ENCODE measurements at regions not wholly inside any gene's neighbourhood (a gene's known extent, or its start where the extent isn't known, plus 50 kb on each side); places are given as distances from the start of the nearest gene placed in this dataset.

DNA sequence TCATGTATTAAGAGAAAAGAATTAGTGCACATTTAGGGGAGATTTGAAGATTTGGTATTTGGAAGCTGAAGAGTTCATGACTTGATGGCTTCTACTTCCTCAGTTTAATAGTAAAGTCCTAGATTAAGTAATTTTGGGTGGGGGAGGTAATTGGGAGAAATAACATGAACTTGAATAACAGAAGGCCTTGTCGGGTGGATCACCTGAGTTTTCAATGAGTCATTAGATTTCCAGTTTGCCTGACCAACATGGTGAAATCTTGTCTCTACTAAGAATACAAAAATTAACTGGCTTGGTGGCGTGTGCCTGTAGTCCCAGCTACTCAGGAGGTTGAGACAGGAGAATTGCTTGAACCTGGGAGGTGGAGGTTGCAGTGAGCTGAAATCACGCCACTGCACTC lies 181.0 kb downstream of the GJA1 start (continued):
- TF ChIP-seq, protein P1, sequence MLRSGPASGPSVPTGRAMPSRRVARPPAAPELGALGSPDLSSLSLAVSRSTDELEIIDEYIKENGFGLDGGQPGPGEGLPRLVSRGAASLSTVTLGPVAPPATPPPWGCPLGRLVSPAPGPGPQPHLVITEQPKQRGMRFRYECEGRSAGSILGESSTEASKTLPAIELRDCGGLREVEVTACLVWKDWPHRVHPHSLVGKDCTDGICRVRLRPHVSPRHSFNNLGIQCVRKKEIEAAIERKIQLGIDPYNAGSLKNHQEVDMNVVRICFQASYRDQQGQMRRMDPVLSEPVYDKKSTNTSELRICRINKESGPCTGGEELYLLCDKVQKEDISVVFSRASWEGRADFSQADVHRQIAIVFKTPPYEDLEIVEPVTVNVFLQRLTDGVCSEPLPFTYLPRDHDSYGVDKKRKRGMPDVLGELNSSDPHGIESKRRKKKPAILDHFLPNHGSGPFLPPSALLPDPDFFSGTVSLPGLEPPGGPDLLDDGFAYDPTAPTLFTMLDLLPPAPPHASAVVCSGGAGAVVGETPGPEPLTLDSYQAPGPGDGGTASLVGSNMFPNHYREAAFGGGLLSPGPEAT (IDR thresholded peaks at IDR 0.05; ENCODE audit: low read depth) = no peak
- TF ChIP-seq BACH1 (IDR thresholded peaks at IDR 0.05; ENCODE audit: borderline replicate concordance) (no peak), ZNF384 (IDR thresholded peaks at IDR 0.05; ENCODE audit: borderline replicate concordance, low read depth, low read length) (no peak), MEF2B (IDR thresholded peaks at IDR 0.05; ENCODE audit: partially characterized antibody, poor library complexity, severe bottlenecking) (no peak), BCL11A (IDR thresholded peaks at IDR 0.05; ENCODE audit: low read depth, low read length) (no peak)

DNA sequence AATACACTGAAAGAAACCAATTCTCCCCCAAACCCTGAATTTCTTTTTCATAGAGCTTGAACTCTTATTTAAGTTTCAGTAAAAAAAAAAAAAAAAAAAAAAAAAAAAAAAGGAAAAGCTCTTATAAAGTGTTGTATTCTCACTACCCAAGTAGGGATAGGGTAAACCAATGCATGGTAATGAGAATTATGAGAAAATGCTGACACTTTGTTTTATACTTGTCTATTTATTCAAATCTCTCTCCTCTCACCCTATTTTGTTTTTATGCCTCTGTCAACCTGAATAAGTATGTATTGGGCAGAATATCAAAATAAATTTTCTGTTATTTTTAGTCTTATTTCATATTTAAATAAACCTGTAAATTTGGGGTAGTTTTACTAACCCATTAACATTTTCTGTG lies 181.9 kb downstream of the GJA1 start:
- H3K4me1 ChIP-seq (ENCODE audit: control insufficient read depth, insufficient read depth, low read length) = no peaks in the 10 kb centered on the region
- no peak overlapping the region for H3K27ac ChIP-seq (ENCODE audit: control insufficient read depth, insufficient read depth)
- no TSS peak for BruUV-seq (replicated peaks)
- POLR2A ChIA-PET = no interaction called here
- DNase-seq (ENCODE audit: low read depth, low spot score) (no peak), FAIRE-seq (no peak), ATAC-seq (no peak)
- H3K4me3 ChIP-seq = no peak overlapping the region
- RAD21 ChIA-PET (ENCODE audit: unreplicated experiment) = no interaction called here
- no peaks in the 10 kb centered on the region for H3K36me3 ChIP-seq (ENCODE audit: control insufficient read depth in 2 of 2, insufficient read depth in 2 of 2, low read length in 1 of 2)
- H3K9ac ChIP-seq (ENCODE audit: control insufficient read depth, insufficient read depth, low read length) = no peak overlapping the region
- no peaks in the 10 kb centered on the region for H3K79me2 ChIP-seq (ENCODE audit: control insufficient read depth, insufficient read depth, low read length)
- in situ Hi-C loops (cut with MboI) (no loop called here), intact Hi-C loops (cut with micrococcal nuclease; ENCODE audit: unreplicated experiment) (no loop called here)
- SMC1A ChIA-PET (ENCODE audit: uncharacterized antibody, unreplicated experiment) = no interaction called here
- CTCF ChIA-PET = interaction anchor here (0.6 kb wide), 1 partner anchor 30 kb away, joined by 3 read pairs; no protein-coding TSS in a partner anchor
- no peaks in the 10 kb centered on the region for H4K20me1 ChIP-seq (ENCODE audit: control insufficient read depth, insufficient read depth)
- H3K9me3 ChIP-seq (replicated peaks; ENCODE audit: control insufficient read depth, insufficient read depth, low read length) = no peaks in the 10 kb centered on the region
- no peaks in the 10 kb centered on the region for H3K27me3 ChIP-seq (replicated peaks in 1 of 2; ENCODE audit: control insufficient read depth in 2 of 2, insufficient read depth in 2 of 2, low read length in 1 of 2)
- no peak overlapping the region for H2AFZ ChIP-seq (ENCODE audit: control insufficient read depth, low read depth, low read length)
- H3K4me2 ChIP-seq (ENCODE audit: control insufficient read depth, insufficient read depth) = no peak overlapping the region
- TF ChIP-seq JUND (IDR thresholded peaks at IDR 0.05; ENCODE audit: low read depth, low read length) = no peak
- no peak for TF ChIP-seq SMAD1 (IDR thresholded peaks at IDR 0.05; ENCODE audit: low read depth, partially characterized antibody)
- TF ChIP-seq, protein P2, sequence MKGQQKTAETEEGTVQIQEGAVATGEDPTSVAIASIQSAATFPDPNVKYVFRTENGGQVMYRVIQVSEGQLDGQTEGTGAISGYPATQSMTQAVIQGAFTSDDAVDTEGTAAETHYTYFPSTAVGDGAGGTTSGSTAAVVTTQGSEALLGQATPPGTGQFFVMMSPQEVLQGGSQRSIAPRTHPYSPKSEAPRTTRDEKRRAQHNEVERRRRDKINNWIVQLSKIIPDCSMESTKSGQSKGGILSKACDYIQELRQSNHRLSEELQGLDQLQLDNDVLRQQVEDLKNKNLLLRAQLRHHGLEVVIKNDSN (IDR thresholded peaks at IDR 0.05; ENCODE audit: borderline replicate concordance, extremely low read length, insufficient read depth, low read depth, low read length) = no peak
- TF ChIP-seq, protein P3, sequence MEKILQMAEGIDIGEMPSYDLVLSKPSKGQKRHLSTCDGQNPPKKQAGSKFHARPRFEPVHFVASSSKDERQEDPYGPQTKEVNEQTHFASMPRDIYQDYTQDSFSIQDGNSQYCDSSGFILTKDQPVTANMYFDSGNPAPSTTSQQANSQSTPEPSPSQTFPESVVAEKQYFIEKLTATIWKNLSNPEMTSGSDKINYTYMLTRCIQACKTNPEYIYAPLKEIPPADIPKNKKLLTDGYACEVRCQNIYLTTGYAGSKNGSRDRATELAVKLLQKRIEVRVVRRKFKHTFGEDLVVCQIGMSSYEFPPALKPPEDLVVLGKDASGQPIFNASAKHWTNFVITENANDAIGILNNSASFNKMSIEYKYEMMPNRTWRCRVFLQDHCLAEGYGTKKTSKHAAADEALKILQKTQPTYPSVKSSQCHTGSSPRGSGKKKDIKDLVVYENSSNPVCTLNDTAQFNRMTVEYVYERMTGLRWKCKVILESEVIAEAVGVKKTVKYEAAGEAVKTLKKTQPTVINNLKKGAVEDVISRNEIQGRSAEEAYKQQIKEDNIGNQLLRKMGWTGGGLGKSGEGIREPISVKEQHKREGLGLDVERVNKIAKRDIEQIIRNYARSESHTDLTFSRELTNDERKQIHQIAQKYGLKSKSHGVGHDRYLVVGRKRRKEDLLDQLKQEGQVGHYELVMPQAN (conservative IDR thresholded peaks at IDR 0.05) = no peak
- no peak for TF ChIP-seq POLR2A (IDR thresholded peaks at IDR 0.05; ENCODE audit: low read depth, low read length)
- TF ChIP-seq RAD51 (IDR thresholded peaks at IDR 0.05) = no peak
- TF ChIP-seq CEBPB (IDR thresholded peaks at IDR 0.05; ENCODE audit: borderline replicate concordance in 1 of 2, low read depth in 2 of 2, low read length in 2 of 2) = no peak
- TF ChIP-seq KDM1A (IDR thresholded peaks at IDR 0.05; ENCODE audit: borderline replicate concordance) = no peak
- TF ChIP-seq SIN3A (IDR thresholded peaks at IDR 0.05; ENCODE audit: low read depth, low read length) = no peak
- TF ChIP-seq ZZZ3 (IDR thresholded peaks at IDR 0.05; ENCODE audit: control insufficient read depth, insufficient read length, low read depth) = no peak
- TF ChIP-seq MTA3 (IDR thresholded peaks at IDR 0.05; ENCODE audit: borderline replicate concordance, low read length) = no peak
- no peak for TF ChIP-seq EP300 (IDR thresholded peaks at IDR 0.05; ENCODE audit: borderline replicate concordance in 1 of 2, control insufficient read depth in 1 of 2, low read depth in 2 of 2, low read length in 2 of 2)
- TF ChIP-seq HDGF (IDR thresholded peaks at IDR 0.05) = no peak
- no peak for TF ChIP-seq FOS (IDR thresholded peaks at IDR 0.05; ENCODE audit: borderline replicate concordance, extremely low read depth, insufficient read length)
- no peak for TF ChIP-seq TARDBP (IDR thresholded peaks at IDR 0.05; ENCODE audit: borderline replicate concordance)

Data from GM12878 (cell line).